IPS-NIHi7 (cell line): ENCODE measurements at regions not wholly inside any gene's neighbourhood (a gene's known extent, or its start where the extent isn't known, plus 50 kb on each side); places are given as distances from the start of the nearest gene placed in this dataset.
"Not testable (repeated sequence)": the region's sequence is repeated elsewhere in the genome, so short reads cannot be mapped to it uniquely, and the experiment has no call there.

Experiments
- DNase-seq: peaks from one replicate; pipeline ENCODE4 v3.0.0; 2012; ENCODE audit warnings: mixed read lengths; ENCODE audit errors: extremely low spot score

- DNase-seq: no peak
These were observed 302.9 kb upstream of the SUCLG2 start for GRCh38 chr3:67957268-67957667.

GRCh38 chr3:67947808-67948508, 293.5 kb upstream of the SUCLG2 start:
- peak; percentile 45 for DNase-seq

GRCh38 chr3:67946436-67946835, 292.0 kb upstream of the SUCLG2 start:
- no peak for DNase-seq

GRCh38 chr3:67943546-67943945, 289.1 kb upstream of the SUCLG2 start:
- no peak for DNase-seq

- DNase-seq: no peak
These were observed 287.1 kb upstream of the SUCLG2 start for GRCh38 chr3:67941433-67942030.

- no peak for DNase-seq
These were observed 286.0 kb upstream of the SUCLG2 start for GRCh38 chr3:67940210-67940952.

GRCh38 chr3:67937498-67938118, 283.2 kb upstream of the SUCLG2 start:
- no peak for DNase-seq

- not testable (repeated sequence) for DNase-seq
These were observed 276.0 kb upstream of the SUCLG2 start for GRCh38 chr3:67930394-67930793.

GRCh38 chr3:67923796-67924195, 269.4 kb upstream of the SUCLG2 start:
- DNase-seq: no peak

- DNase-seq: no peak
These were observed 266.6 kb upstream of the SUCLG2 start for GRCh38 chr3:67920969-67921368.

GRCh38 chr3:67920311-67920710, 265.9 kb upstream of the SUCLG2 start:
- DNase-seq: no peak

- DNase-seq: no peak
These were observed 261.9 kb upstream of the SUCLG2 start for GRCh38 chr3:67916353-67916752.

GRCh38 chr3:67907735-67908134, 253.3 kb upstream of the SUCLG2 start:
- DNase-seq: no peak

- DNase-seq: no peak
These were observed 251.8 kb upstream of the SUCLG2 start for GRCh38 chr3:67906261-67906660.

GRCh38 chr3:67901681-67902080, 247.3 kb upstream of the SUCLG2 start:
- DNase-seq: no peak

- DNase-seq: no peak
These were observed 244.5 kb upstream of the SUCLG2 start for GRCh38 chr3:67898916-67899315.

GRCh38 chr3:67897351-67898336, 243.2 kb upstream of the SUCLG2 start:
- no peak for DNase-seq

- DNase-seq: no peak
These were observed 241.7 kb upstream of the SUCLG2 start for GRCh38 chr3:67896130-67896529.

- no peak for DNase-seq
These were observed 240.1 kb upstream of the SUCLG2 start for GRCh38 chr3:67894510-67894909.

- DNase-seq: no peak
These were observed 229.9 kb upstream of the SUCLG2 start for GRCh38 chr3:67884345-67884744.

GRCh38 chr3:67883766-67884165, 229.4 kb upstream of the SUCLG2 start:
- DNase-seq: no peak
